HCT116 (cell line): ENCODE measurements at regions not wholly inside any gene's neighbourhood (a gene's known extent, or its start where the extent isn't known, plus 50 kb on each side); places are given as distances from the start of the nearest gene placed in this dataset.

Experiments used
- CTCF ChIP-seq, 3 experiments: fragments of 200-600 bp in 1 of 3; sonication (generic) in 1 of 3; IDR thresholded peaks in 2 of 3; conservative IDR thresholded peaks in 1 of 3; 2 replicates each; pipeline ENCODE4 v1.5.1; 2012 to 2017; ENCODE audit warnings: low read depth in 2 of 3, low read length in 2 of 3, antibody characterized with exemption in 1 of 3, borderline replicate concordance in 1 of 3, control low read depth in 1 of 3, mild to moderate bottlenecking in 1 of 3, mixed read lengths in 1 of 3, mixed run types in 1 of 3, moderate library complexity in 1 of 3; ENCODE audit not compliant: insufficient read depth in 1 of 3
- EZH2 ChIP-seq: fragments of 200-600 bp; sonication (generic); IDR thresholded peaks from 2 replicates; pipeline ENCODE4 v1.6.1; 2017; ENCODE audit warnings: antibody characterized with exemption, mixed run types
- EZH2phosphoT487 ChIP-seq: fragments of 200-600 bp; IDR thresholded peaks from 2 replicates; pipeline ENCODE4 v1.6.1; 2018; ENCODE audit warnings: antibody characterized with exemption, borderline replicate concordance
- JUND ChIP-seq: IDR thresholded peaks from 2 replicates; pipeline ENCODE4 v1.6.1; 2012
- POLR2A ChIP-seq: IDR thresholded peaks from 2 replicates; pipeline ENCODE4 v1.7.0; 2011; ENCODE audit warnings: borderline replicate concordance; ENCODE audit not compliant: insufficient read depth, insufficient read length; ENCODE audit errors: extremely low read depth
- POLR2AphosphoS5 ChIP-seq: IDR thresholded peaks from 2 replicates; pipeline ENCODE4 v1.6.1; 2011; ENCODE audit warnings: mild to moderate bottlenecking, low read depth, low read length, moderate library complexity
- ZNF274 ChIP-seq: fragments of 200-500 bp; sonication (Bioruptor generic); IDR thresholded peaks from 2 replicates; pipeline ENCODE4 v1.6.1; 2014; ENCODE audit warnings: mild to moderate bottlenecking, low read depth, low read length, inconsistent platforms

- TF ChIP-seq CTCF (IDR thresholded peaks at IDR 0.05 in 2 of 3, conservative IDR thresholded peaks at IDR 0.05 in 1 of 3; ENCODE audit: borderline replicate concordance in 1 of 3, insufficient read depth in 1 of 3, low read depth in 2 of 3, low read length in 2 of 3) (no peak), ZNF274 (no peak), POLR2A (no peak), JUND (no peak), EZH2phosphoT487 (no peak), EZH2 (no peak), POLR2AphosphoS5 (no peak)
Observed at GRCh38 chr4:116323606-116324005, 761.8 kb downstream of the TRAM1L1 start.
